ENCODE measurements at regions not wholly inside any gene's neighbourhood (a gene's known extent, or its start where the extent isn't known, plus 50 kb on each side); places are given as distances from the start of the nearest gene placed in this dataset.

GRCh38 chr14:98923596-98923995 lies 348.4 kb downstream of the BCL11B start:
- no peak overlapping the region for H3K4me3 ChIP-seq (ENCODE audit: control insufficient read depth, low read depth, low read length)
- TF ChIP-seq CTCF (conservative IDR thresholded peaks at IDR 0.05; ENCODE audit: control insufficient read depth, insufficient read depth, low read depth, low read length): no peak
- no peak for DNase-seq (ENCODE audit: low read depth)

GRCh38 chr14:98924046-98924445 lies 348.0 kb downstream of the BCL11B start:
- DNase-seq (ENCODE audit: low read depth): no peak
- no peak for TF ChIP-seq CTCF (conservative IDR thresholded peaks at IDR 0.05; ENCODE audit: control insufficient read depth, insufficient read depth, low read depth, low read length)
- no peak overlapping the region for H3K4me3 ChIP-seq (ENCODE audit: control insufficient read depth, low read depth, low read length)

- no peak overlapping the region for H3K4me3 ChIP-seq (ENCODE audit: control insufficient read depth, low read depth, low read length)
- no peak for DNase-seq (ENCODE audit: low read depth)
Measured at GRCh38 chr14:98925354-98926040, 346.5 kb downstream of the BCL11B start.

GRCh38 chr14:98926146-98926545 lies 345.9 kb downstream of the BCL11B start:
- no peak for DNase-seq (ENCODE audit: low read depth)
- TF ChIP-seq CTCF (conservative IDR thresholded peaks at IDR 0.05; ENCODE audit: control insufficient read depth, insufficient read depth, low read depth, low read length): no peak
- H3K4me3 ChIP-seq (ENCODE audit: control insufficient read depth, low read depth, low read length): no peak overlapping the region

More at GRCh38 chr14:98925354-98926040, 346.5 kb downstream of the BCL11B start:
- no peak for TF ChIP-seq CTCF (conservative IDR thresholded peaks at IDR 0.05; ENCODE audit: control insufficient read depth, insufficient read depth, low read depth, low read length)

GRCh38 chr14:98926801-98927200 lies 345.2 kb downstream of the BCL11B start:
- DNase-seq (ENCODE audit: low read depth): peak; percentile 18

GRCh38 chr14:98927986-98928385 lies 344.0 kb downstream of the BCL11B start:
- no peak overlapping the region for H3K4me3 ChIP-seq (ENCODE audit: control insufficient read depth, low read depth, low read length)
- DNase-seq (ENCODE audit: low read depth): no peak
- no peak for TF ChIP-seq CTCF (conservative IDR thresholded peaks at IDR 0.05; ENCODE audit: control insufficient read depth, insufficient read depth, low read depth, low read length)

More at GRCh38 chr14:98926801-98927200, 345.2 kb downstream of the BCL11B start:
- TF ChIP-seq CTCF (conservative IDR thresholded peaks at IDR 0.05; ENCODE audit: control insufficient read depth, insufficient read depth, low read depth, low read length): no peak
- H3K4me3 ChIP-seq (ENCODE audit: control insufficient read depth, low read depth, low read length): no peak overlapping the region

Data from fibroblast of mammary gland (primary cell).